IMR-90 (cell line): ENCODE measurements at regions not wholly inside any gene's neighbourhood (a gene's known extent, or its start where the extent isn't known, plus 50 kb on each side); places are given as distances from the start of the nearest gene placed in this dataset.
A peak's percentile ranks its signal among the peaks of the same experiment; 100 is the strongest.
"Not testable (repeated sequence)": the region's sequence is repeated elsewhere in the genome, so short reads cannot be mapped to it uniquely, and the experiment has no call there.

Source experiments
- ATAC-seq: fragments of 200-7000 bp; cut with Tn5 transposase; 2 replicates; pipeline ENCODE4 v1.9.1; 2020; ENCODE audit warnings: low read depth, mild to moderate bottlenecking, moderate library complexity
- BruUV-seq: library from RNA; stranded (reverse); fragments of 400-500 nt; replicated peaks from 2 replicates; lab custom pipeline; 2021; lab: Mats Ljungman, UMichigan
- CTCF ChIA-PET: fragments of 300-600 bp; formaldehyde crosslinking; extraction: SDS; loops from one replicate; lab custom pipeline; 2021; ENCODE audit warnings: antibody characterized with exemption; lab: Yijun Ruan, JAX
- POLR2A ChIA-PET: fragments of 300-600 bp; sonication (Branson Sonifier 250); formaldehyde crosslinking; loops from one replicate; lab custom pipeline; 2022; ENCODE audit warnings: antibody characterized with exemption; ENCODE audit not compliant: unreplicated experiment; lab: Charles Lee
- DNase-seq: peaks from one replicate; pipeline ENCODE4 v3.0.0; 2013
- H2AFZ ChIP-seq: replicated peaks from 2 replicates; pipeline ENCODE3; 2013; ENCODE audit warnings: low read length, mild to moderate bottlenecking; ENCODE audit not compliant: poor library complexity
- H2AK5ac ChIP-seq: 2 replicates; pipeline ENCODE4 v1.6.1; 2013; ENCODE audit warnings: low read depth, low read length, inconsistent platforms
- H2AK9ac ChIP-seq: replicated peaks from 2 replicates; pipeline ENCODE3; 2013; ENCODE audit warnings: mild to moderate bottlenecking, low read depth, low read length, moderate library complexity; ENCODE audit not compliant: poor library complexity
- H2BK120ac ChIP-seq: 2 replicates; pipeline ENCODE4 v1.6.1; 2013; ENCODE audit warnings: low read depth, low read length, inconsistent platforms
- H2BK15ac ChIP-seq: 3 replicates; pipeline ENCODE4 v1.6.1; 2013; ENCODE audit warnings: low read depth, low read length, inconsistent platforms
- H2BK20ac ChIP-seq: 2 replicates; pipeline ENCODE4 v1.6.1; 2013; ENCODE audit warnings: low read depth, mild to moderate bottlenecking, inconsistent platforms, low read length, moderate library complexity
- H2BK5ac ChIP-seq: 2 replicates; pipeline ENCODE4 v1.6.1; 2013; ENCODE audit warnings: mild to moderate bottlenecking, low read depth, low read length, inconsistent platforms; ENCODE audit not compliant: poor library complexity, severe bottlenecking
- H3K14ac ChIP-seq: replicated peaks from 2 replicates; pipeline ENCODE4 v1.6.1; 2013; ENCODE audit warnings: low read depth, low read length, inconsistent platforms
- H3K18ac ChIP-seq: 2 replicates; pipeline ENCODE4 v1.6.1; 2013; ENCODE audit warnings: low read depth, low read length, control low read depth
- H3K23ac ChIP-seq: 2 replicates; pipeline ENCODE4 v1.6.1; 2013; ENCODE audit warnings: low read depth, low read length, inconsistent platforms
- H3K27ac ChIP-seq: 2 replicates; pipeline ENCODE4 v1.5.1; 2013; ENCODE audit warnings: mild to moderate bottlenecking, control low read depth, low read length; ENCODE audit not compliant: insufficient read depth
- H3K27me3 ChIP-seq: 2 replicates; pipeline ENCODE4 v1.6.1; 2013; ENCODE audit warnings: low read length; ENCODE audit not compliant: control insufficient read depth, insufficient read depth
- H3K36me3 ChIP-seq: 2 replicates; pipeline ENCODE4 v1.6.1; 2013; ENCODE audit warnings: low read length, mixed read lengths; ENCODE audit not compliant: control insufficient read depth, insufficient read depth
- H3K4ac ChIP-seq: 2 replicates; pipeline ENCODE4 v1.6.1; 2013; ENCODE audit warnings: low read depth, low read length, inconsistent platforms
- H3K4me1 ChIP-seq: 2 replicates; pipeline ENCODE4 v1.6.1; 2013; ENCODE audit warnings: low read length, mixed read lengths; ENCODE audit not compliant: control insufficient read depth, insufficient read depth
- H3K4me2 ChIP-seq: 2 replicates; pipeline ENCODE4 v1.6.1; 2013; ENCODE audit warnings: low read depth, mild to moderate bottlenecking, control low read depth, low read length, moderate library complexity
- H3K4me3 ChIP-seq: 2 replicates; pipeline ENCODE4 v1.5.1; 2013; ENCODE audit warnings: low read depth, mild to moderate bottlenecking, control low read depth, low read length, moderate library complexity; ENCODE audit not compliant: insufficient read depth
- H3K56ac ChIP-seq: 2 replicates; pipeline ENCODE4 v1.6.1; 2013; ENCODE audit warnings: low read length, inconsistent platforms; ENCODE audit not compliant: insufficient read depth; ENCODE audit errors: extremely low read depth
- H3K79me1 ChIP-seq, 2 experiments: 2 replicates each; pipeline ENCODE4 v1.6.1; 2013; ENCODE audit warnings: low read length in 2 of 2, inconsistent platforms in 1 of 2, low read depth in 1 of 2
- H3K9ac ChIP-seq: 2 replicates; pipeline ENCODE4 v1.6.1; 2013; ENCODE audit warnings: low read depth, low read length, control low read depth
- H3K9me1 ChIP-seq: 2 replicates; pipeline ENCODE4 v1.6.1; 2013; ENCODE audit warnings: low read length, inconsistent platforms; ENCODE audit not compliant: insufficient read depth
- H3K9me3 ChIP-seq: 2 replicates; pipeline ENCODE4 v1.6.1; 2013; ENCODE audit warnings: low read length; ENCODE audit not compliant: control insufficient read depth, insufficient read depth
- H4K20me1 ChIP-seq: 2 replicates; pipeline ENCODE4 v1.6.1; 2013; ENCODE audit warnings: low read length, inconsistent platforms; ENCODE audit not compliant: insufficient read depth
- H4K5ac ChIP-seq: 2 replicates; pipeline ENCODE4 v1.6.1; 2013; ENCODE audit warnings: mild to moderate bottlenecking, low read depth, low read length, control low read depth
- H4K8ac ChIP-seq, 2 experiments: 2 replicates each; pipeline ENCODE4 v1.6.1; 2013; ENCODE audit warnings: low read depth in 2 of 2, low read length in 2 of 2, control low read depth in 1 of 2, inconsistent platforms in 1 of 2
- H4K91ac ChIP-seq: 2 replicates; pipeline ENCODE4 v1.6.1; 2013; ENCODE audit warnings: low read depth, low read length, inconsistent platforms; ENCODE audit not compliant: insufficient read depth
- WGBS, 2 experiments: methylation state at CpG; one replicate each; pipeline versions ENCODE4 v1.1.5 to v1.1.7; 2013; ENCODE audit warnings: missing lambda C conversion rate in 2 of 2; ENCODE audit not compliant: insufficient read length in 1 of 2; ENCODE audit errors: extremely low coverage in 2 of 2; 5-methylcytosine and 5-hydroxymethylcytosine counted together
- dilution Hi-C: fragments of 300-500 bp; cut with HindIII; formaldehyde crosslinking; loops from one replicate; pipeline ENCODE4 v1.14.3; 2018; ENCODE audit warnings: low sequenced_read_pairs; ENCODE audit not compliant: unreplicated experiment
- in situ Hi-C: fragments of 300-500 bp; cut with MboI; formaldehyde crosslinking; loops from 3 replicates; pipeline ENCODE4 v1.14.3; 2019; ENCODE audit warnings: low sequenced_read_pairs, inconsistent platforms, mixed read lengths
- intact Hi-C: fragments of 100-400 bp; cut with micrococcal nuclease; formaldehyde crosslinking; loops from 2 replicates; pipeline ENCODE4 v1.10.0; 2022

GRCh38 chr6:140339084-140339483 lies 964.6 kb upstream of the CITED2 start:
- H3K27ac ChIP-seq, intact Hi-C loops, dilution Hi-C loops, DNase-seq, H3K18ac ChIP-seq, BruUV-seq, POLR2A ChIA-PET, H3K9me1 ChIP-seq, H2BK5ac ChIP-seq, H3K14ac ChIP-seq, H3K4me2 ChIP-seq, H3K79me1 ChIP-seq, H2AFZ ChIP-seq, H3K4me1 ChIP-seq, H2AK5ac ChIP-seq, H3K36me3 ChIP-seq, CTCF ChIA-PET, H3K4ac ChIP-seq, H2BK120ac ChIP-seq, ATAC-seq, H4K8ac ChIP-seq, H3K27me3 ChIP-seq, H3K56ac ChIP-seq, H3K23ac ChIP-seq, in situ Hi-C loops, H2BK20ac ChIP-seq, H4K20me1 ChIP-seq, H3K9ac ChIP-seq, H2AK9ac ChIP-seq, H4K5ac ChIP-seq, H4K91ac ChIP-seq, H3K4me3 ChIP-seq: not testable (repeated sequence)
- H2BK15ac ChIP-seq = peak overlapping the region; percentile 5; the same call in 1 of the 3 replicates
- peaks cover 16% of the 10 kb centered on the region for H3K9me3 ChIP-seq
- WGBS, 2 experiments = no CpG with 5 or more reads among the region's 2 CpGs
